CD4-positive, alpha-beta T cell (primary cell): ENCODE measurements at regions not wholly inside any gene's neighbourhood (a gene's known extent, or its start where the extent isn't known, plus 50 kb on each side); places are given as distances from the start of the nearest gene placed in this dataset.

ENCODE experiments used
- ATAC-seq: fragments of 200-7000 bp; cut with Tn5 transposase; one replicate; pipeline ENCODE4 v1.10.0; 2022; ENCODE audit warnings: mild to moderate bottlenecking; ENCODE audit not compliant: poor library complexity
- CTCF ChIA-PET: fragments of 350-600 bp; sonication (Branson Sonifier 250); formaldehyde crosslinking; loops from one replicate; lab custom pipeline; 2021; ENCODE audit warnings: antibody characterized with exemption, inconsistent platforms; lab: Charles Lee
- POLR2A ChIA-PET: fragments of 350-600 bp; sonication (Branson Sonifier 250); formaldehyde crosslinking; loops from one replicate; lab custom pipeline; 2021; ENCODE audit warnings: antibody characterized with exemption, inconsistent platforms; lab: Charles Lee
- DNase-seq, 14 experiments: peaks; one replicate each; pipeline ENCODE4 v3.0.0-alpha.2; 2013 to 2020; ENCODE audit warnings: mixed read lengths in 2 of 14
- H3K27ac ChIP-seq, 2 donors: one replicate each; pipeline versions ENCODE4 v1.5.1 to v1.7.0; 2013; ENCODE audit warnings: low read length in 2 of 2, low read depth in 1 of 2, mild to moderate bottlenecking in 1 of 2
- H3K27me3 ChIP-seq, 2 experiments: 1 replicate in 1 of 2; 2 replicates in 1 of 2; pipeline versions ENCODE4 v1.6.1 to v1.7.0; 2013; ENCODE audit warnings: low read length in 2 of 2, control low read depth in 1 of 2, mild to moderate bottlenecking in 1 of 2, moderate library complexity in 1 of 2; ENCODE audit not compliant: insufficient read depth in 2 of 2, control insufficient read depth in 1 of 2
- H3K36me3 ChIP-seq: one replicate; pipeline ENCODE4 v1.6.1; 2013; ENCODE audit warnings: low read length, control low read depth; ENCODE audit not compliant: insufficient read depth
- H3K4me1 ChIP-seq: one replicate; pipeline ENCODE4 v1.6.1; 2013; ENCODE audit warnings: low read length, control low read depth; ENCODE audit not compliant: insufficient read depth
- H3K4me3 ChIP-seq: one replicate; pipeline ENCODE4 v1.5.1; 2013; ENCODE audit warnings: mild to moderate bottlenecking, low read length, moderate library complexity
- H3K9me3 ChIP-seq, 2 experiments: 1 replicate in 1 of 2; 2 replicates in 1 of 2; pipeline versions ENCODE4 v1.6.1 to v1.7.0; 2013; ENCODE audit warnings: low read length in 2 of 2, mild to moderate bottlenecking in 2 of 2, control low read depth in 1 of 2, moderate library complexity in 1 of 2; ENCODE audit not compliant: control insufficient read depth in 1 of 2, insufficient read depth in 1 of 2
- H3K27ac Mint-ChIP-seq: one replicate; pipeline ENCODE4 v1.8.0; 2020; ENCODE audit warnings: mixed read lengths
- H3K27me3 Mint-ChIP-seq: one replicate; pipeline ENCODE4 v1.8.0; 2021; ENCODE audit warnings: mixed read lengths
- H3K36me3 Mint-ChIP-seq: one replicate; pipeline ENCODE4 v1.8.0; 2021; ENCODE audit warnings: low read depth, mixed read lengths
- H3K4me1 Mint-ChIP-seq: one replicate; pipeline ENCODE4 v1.8.0; 2021; ENCODE audit warnings: low read depth, mixed read lengths
- H3K4me3 Mint-ChIP-seq: one replicate; pipeline ENCODE4 v1.8.0; 2020; ENCODE audit warnings: mild to moderate bottlenecking, mixed read lengths
- H3K9me3 Mint-ChIP-seq: one replicate; pipeline ENCODE4 v1.8.0; 2020; ENCODE audit warnings: mixed read lengths
- intact Hi-C, 2 experiments: fragments of 100-400 bp; cut with DNase I in 1 of 2; cut with micrococcal nuclease in 1 of 2; formaldehyde crosslinking; loops; one replicate each; pipeline versions ENCODE4 v1.15.1 to v1.9.0; 2023 to 2025; cut with DNase I, micrococcal nuclease
- TF ChIP-seq, protein P1 (sequence below): fragments of 200-600 bp; IDR thresholded peaks from one replicate; pipeline ENCODE4 v1.8.0; 2022; ENCODE audit warnings: antibody characterized with exemption, mild to moderate bottlenecking

DNA sequence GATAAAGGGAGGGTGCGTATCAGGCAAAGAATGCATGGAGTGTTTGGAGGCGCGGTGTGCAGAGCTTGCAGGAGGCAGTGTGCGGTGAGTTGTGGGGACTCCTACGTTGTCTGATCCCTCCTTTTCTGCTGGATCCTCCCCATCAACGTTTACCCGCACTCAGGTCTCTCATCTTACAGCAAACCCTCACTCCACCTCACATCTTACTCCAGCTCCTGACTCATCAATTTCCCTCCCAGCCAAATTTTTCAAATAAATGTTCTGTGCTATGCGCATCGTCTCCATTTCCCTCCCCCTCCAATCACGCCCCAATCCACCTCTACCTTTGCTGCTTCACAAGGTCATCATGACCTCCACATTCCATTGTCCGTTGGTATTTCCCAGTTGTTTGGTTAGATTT is 138.9 kb upstream of the KLF4 start:
- Histone ChIP-seq H3K36me3 (no peaks in the 10 kb centered on the region), H3K9me3 (peaks cover 0 to 3% of the 10 kb centered on the region in 2 experiments), H3K27me3 (peaks cover 0 to 2% of the 10 kb centered on the region in 2 experiments), H3K4me1 (no peaks in the 10 kb centered on the region), H3K4me3 (no peak overlapping the region), H3K27ac (no peak overlapping the region)
- no peak overlapping the region for H3K27ac Mint-ChIP-seq
- DNase-seq (no peak), ATAC-seq (no peak)
- TF ChIP-seq, protein P1, sequence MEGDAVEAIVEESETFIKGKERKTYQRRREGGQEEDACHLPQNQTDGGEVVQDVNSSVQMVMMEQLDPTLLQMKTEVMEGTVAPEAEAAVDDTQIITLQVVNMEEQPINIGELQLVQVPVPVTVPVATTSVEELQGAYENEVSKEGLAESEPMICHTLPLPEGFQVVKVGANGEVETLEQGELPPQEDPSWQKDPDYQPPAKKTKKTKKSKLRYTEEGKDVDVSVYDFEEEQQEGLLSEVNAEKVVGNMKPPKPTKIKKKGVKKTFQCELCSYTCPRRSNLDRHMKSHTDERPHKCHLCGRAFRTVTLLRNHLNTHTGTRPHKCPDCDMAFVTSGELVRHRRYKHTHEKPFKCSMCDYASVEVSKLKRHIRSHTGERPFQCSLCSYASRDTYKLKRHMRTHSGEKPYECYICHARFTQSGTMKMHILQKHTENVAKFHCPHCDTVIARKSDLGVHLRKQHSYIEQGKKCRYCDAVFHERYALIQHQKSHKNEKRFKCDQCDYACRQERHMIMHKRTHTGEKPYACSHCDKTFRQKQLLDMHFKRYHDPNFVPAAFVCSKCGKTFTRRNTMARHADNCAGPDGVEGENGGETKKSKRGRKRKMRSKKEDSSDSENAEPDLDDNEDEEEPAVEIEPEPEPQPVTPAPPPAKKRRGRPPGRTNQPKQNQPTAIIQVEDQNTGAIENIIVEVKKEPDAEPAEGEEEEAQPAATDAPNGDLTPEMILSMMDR = no peak
- POLR2A ChIA-PET = no interaction called here
- intact Hi-C loops = no loop called here
- no peaks in the 10 kb centered on the region for H3K4me1 Mint-ChIP-seq
- CTCF ChIA-PET = no interaction called here
- no peaks in the 10 kb centered on the region for H3K9me3 Mint-ChIP-seq
- peaks cover 2% of the 10 kb centered on the region for H3K27me3 Mint-ChIP-seq
- no peaks in the 10 kb centered on the region for H3K36me3 Mint-ChIP-seq
- H3K4me3 Mint-ChIP-seq = no peak overlapping the region

DNA sequence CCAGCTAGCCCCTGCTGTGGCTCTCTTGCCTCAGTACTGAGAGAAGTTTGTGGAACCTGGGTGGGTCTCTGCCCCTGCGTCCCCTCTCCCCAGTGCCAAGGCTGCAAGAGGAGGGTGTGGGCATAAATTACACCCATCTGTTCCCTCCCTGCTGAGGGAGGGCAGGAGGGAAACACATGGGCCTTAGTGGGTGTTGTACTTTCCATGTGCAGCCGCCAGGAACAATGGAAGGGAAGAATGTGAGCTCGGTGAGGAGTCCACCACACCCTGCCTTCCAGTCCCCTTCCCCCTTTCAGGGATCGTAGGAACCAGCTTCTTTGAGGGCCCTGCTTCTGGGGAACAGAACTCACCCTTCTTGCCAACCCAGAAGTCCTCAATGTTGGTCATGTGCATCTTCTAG is 138.2 kb upstream of the KLF4 start:
- TF ChIP-seq, protein P1 = no peak
- POLR2A ChIA-PET = no interaction called here
- peaks cover 0 to 3% of the 10 kb centered on the region in 2 experiments for H3K9me3 ChIP-seq

DNA sequence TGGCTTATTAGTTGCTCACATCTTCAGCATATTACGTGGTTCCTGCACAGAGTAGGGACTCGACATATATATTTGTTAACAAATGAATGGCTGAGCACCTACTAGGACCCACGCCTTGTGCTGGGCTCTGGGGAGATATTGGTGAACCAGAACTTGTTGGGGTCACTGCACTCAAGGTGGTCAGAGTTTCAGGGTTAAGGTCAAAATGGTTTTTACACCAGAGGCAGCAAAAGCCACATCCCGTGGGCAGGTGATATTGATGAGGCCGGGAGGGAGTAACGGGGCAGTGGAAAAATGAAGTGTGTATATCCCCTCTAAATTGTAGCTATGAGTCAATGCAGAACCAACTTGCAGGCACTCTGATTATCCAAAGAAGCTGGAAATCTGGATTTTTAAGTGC is 136.5 kb upstream of the KLF4 start:
- ChIA-PET POLR2A (interaction anchor here (0.7 kb wide), 1 partner anchor 402 kb away, joined by 4 read pairs; no protein-coding TSS in a partner anchor), CTCF (no interaction called here)
- H3K27me3 ChIP-seq = no peaks in the 10 kb centered on the region
- peaks cover 0 to 3% of the 10 kb centered on the region in 2 experiments for H3K9me3 ChIP-seq
- H3K4me3 ChIP-seq = no peak overlapping the region
- no peaks in the 10 kb centered on the region for H3K9me3 Mint-ChIP-seq
- H3K27ac Mint-ChIP-seq = no peak overlapping the region
- H3K27ac ChIP-seq = no peak overlapping the region
- intact Hi-C loops = no loop called here
- no peaks in the 10 kb centered on the region for H3K4me1 Mint-ChIP-seq
- no peaks in the 10 kb centered on the region for H3K36me3 Mint-ChIP-seq
- no peaks in the 10 kb centered on the region for H3K4me1 ChIP-seq
- DNase-seq (no peak), ATAC-seq (no peak)
- H3K36me3 ChIP-seq = no peaks in the 10 kb centered on the region
- TF ChIP-seq, protein P1 = no peak
- no peaks in the 10 kb centered on the region for H3K27me3 Mint-ChIP-seq
- H3K4me3 Mint-ChIP-seq = no peak overlapping the region

More for the DNA sequence above, 138.2 kb upstream of the KLF4 start:
- Histone ChIP-seq H3K36me3 (no peaks in the 10 kb centered on the region), H3K4me1 (no peaks in the 10 kb centered on the region), H3K4me3 (no peak overlapping the region), H3K27ac (no peak overlapping the region), H3K27me3 (peaks cover 0 to 2% of the 10 kb centered on the region in 2 experiments)
- H3K4me3 Mint-ChIP-seq = no peak overlapping the region
- no peaks in the 10 kb centered on the region for H3K36me3 Mint-ChIP-seq
- intact Hi-C loops = no loop called here
- CTCF ChIA-PET = no interaction called here
- no peaks in the 10 kb centered on the region for H3K9me3 Mint-ChIP-seq
- DNase-seq (no peak), ATAC-seq (no peak)
- no peak overlapping the region for H3K27ac Mint-ChIP-seq
- no peaks in the 10 kb centered on the region for H3K27me3 Mint-ChIP-seq
- no peaks in the 10 kb centered on the region for H3K4me1 Mint-ChIP-seq
